GM18858 (cell line): ENCODE measurements at regions not wholly inside any gene's neighbourhood (a gene's known extent, or its start where the extent isn't known, plus 50 kb on each side); places are given as distances from the start of the nearest gene placed in this dataset.
"Not testable (repeated sequence)": the region's sequence is repeated elsewhere in the genome, so short reads cannot be mapped to it uniquely, and the experiment has no call there.

Experiments
- ATAC-seq: cut with Tn5 transposase; IDR thresholded peaks from one replicate; pipeline ENCODE4 v1.9.1; 2021; ENCODE audit not compliant: unreplicated experiment

DNA sequence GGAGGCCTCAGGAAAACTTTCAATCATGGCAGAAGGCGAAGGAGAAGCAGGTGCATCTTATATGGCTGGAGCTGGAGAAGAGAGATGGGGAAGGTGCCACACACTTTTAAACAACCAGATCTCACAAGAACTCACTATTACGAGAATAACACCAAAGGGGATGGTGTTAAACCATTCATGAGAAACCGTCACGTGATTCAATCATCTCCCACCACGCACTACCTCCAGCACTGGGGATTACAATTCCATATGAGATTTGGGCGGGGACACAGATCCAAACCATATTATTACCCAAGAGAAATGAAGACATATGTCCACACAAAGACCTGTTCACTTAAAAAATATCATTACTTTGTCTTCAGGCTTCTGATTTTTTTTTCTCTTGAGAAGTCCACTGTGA lies 518.5 kb downstream of the DCDC2C start:
- no peak for ATAC-seq

DNA sequence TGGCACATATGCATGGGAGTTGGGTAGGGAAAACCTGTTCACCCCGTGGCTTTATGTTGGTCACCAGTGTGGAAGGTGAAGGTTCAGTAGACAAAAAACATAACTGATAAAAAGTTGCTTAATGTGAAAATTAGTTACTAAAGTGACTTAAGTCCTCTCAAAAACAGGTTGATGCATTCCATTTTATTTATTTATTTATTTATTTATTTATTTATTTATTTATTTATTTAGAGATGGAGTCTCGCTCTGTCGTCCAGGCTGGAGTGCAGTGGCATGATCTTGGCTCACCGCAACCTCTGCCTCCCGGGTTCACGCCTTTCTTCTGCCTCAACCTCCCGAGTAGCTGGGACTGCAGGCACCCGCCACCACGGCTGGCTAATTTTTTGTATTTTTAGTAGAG lies 541.0 kb downstream of the DCDC2C start:
- ATAC-seq: not testable (repeated sequence)

- no peak for ATAC-seq
Measured at GRCh38 chr2:4246364-4247131, 543.2 kb downstream of the DCDC2C start.

- ATAC-seq: no peak
Measured at GRCh38 chr2:4247791-4248190, 544.4 kb downstream of the DCDC2C start.

DNA sequence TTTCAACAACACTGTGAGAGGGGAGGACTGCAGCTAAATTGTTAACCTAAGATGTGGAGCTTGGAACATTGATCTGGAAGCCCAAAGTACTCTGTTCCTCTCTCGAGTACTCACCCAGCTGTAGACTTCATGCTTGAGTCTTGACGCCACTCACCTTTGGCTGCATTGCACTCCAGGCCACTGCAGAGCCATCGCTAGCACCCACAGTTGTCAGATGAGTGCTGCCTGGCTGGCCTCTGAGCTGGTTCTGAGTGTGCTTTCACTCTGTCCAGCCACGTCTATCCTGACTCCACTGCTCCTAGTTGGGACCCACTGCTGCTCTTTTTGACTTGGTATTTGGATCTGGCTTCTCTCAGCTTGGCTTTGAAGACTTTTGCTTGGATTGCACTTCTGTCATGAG lies 552.1 kb downstream of the DCDC2C start:
- ATAC-seq: no peak

DNA sequence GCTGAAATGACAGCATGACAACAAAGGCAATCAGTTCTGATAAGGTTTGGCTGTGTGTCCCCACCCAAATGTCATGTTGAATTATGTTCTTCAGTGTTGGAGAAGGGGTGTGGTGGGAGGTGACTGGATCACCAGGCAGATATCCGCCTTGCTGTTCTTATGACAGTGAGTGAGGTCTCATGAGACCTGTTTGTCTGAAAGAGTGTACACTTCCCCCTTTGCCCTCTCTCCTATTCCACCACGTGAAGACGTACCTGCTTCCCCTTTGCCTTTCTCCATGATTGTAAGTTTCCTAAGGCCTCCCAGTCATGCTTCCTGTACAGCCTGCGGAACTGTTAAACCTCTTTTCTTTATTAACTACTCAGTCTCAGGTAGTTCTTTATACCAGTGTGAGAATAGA lies 553.0 kb downstream of the DCDC2C start:
- no peak for ATAC-seq

DNA sequence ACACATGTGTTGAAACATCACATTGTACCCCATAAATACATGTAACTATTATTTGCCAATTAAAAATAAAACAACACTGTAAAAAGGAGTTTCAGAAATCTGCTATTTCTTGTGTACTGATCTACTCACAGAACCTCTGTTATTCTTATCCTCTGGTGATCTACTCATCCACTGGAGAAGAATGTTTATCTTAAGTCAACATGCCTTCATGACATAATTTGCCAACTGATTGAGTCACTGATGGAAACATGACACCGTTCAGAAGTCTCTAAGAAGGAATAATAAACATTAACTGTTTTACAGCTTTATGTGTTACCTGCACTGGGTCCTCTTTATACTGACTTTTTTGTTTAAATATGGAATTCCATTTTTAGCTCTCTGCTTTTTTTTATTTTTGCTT lies 555.2 kb downstream of the DCDC2C start:
- ATAC-seq: no peak

DNA sequence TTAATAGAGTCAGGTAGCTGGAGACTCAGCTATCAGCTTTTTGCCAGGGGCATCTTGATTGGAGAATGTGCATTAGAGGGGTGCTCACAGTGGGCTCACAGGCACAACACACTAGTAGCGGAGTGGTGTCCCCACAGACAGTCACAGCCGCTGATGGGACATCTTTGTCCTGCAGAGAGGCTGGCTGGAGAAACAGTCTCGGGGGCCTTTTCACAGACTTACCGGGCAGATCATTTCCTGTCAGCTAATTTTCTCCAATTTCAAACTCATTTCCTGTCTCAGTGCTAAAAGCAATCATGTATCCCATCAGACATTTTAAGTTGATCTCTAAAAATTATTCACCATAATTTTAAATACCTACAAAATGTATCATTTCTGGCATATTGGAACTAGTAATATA lies 562.6 kb downstream of the DCDC2C start:
- ATAC-seq: no peak

DNA sequence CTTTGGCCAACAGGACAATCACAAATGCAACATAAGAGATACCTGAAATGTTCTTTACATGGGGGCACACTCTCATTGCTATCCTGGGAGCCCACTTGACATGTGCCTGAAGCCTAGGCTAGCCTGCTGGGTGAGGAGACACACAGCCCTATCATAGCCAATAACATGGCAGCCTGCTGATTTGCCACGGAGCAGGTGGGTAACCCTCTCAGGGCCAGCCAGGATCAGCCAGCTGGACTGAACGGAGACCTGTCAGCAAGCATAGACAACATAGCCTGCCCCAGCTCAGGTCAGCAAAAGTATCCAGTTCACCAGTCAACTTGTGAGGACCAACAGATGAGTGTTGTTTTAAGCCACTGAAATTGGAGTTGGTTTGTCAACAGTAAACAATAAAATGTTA lies 566.5 kb downstream of the DCDC2C start:
- no peak for ATAC-seq

DNA sequence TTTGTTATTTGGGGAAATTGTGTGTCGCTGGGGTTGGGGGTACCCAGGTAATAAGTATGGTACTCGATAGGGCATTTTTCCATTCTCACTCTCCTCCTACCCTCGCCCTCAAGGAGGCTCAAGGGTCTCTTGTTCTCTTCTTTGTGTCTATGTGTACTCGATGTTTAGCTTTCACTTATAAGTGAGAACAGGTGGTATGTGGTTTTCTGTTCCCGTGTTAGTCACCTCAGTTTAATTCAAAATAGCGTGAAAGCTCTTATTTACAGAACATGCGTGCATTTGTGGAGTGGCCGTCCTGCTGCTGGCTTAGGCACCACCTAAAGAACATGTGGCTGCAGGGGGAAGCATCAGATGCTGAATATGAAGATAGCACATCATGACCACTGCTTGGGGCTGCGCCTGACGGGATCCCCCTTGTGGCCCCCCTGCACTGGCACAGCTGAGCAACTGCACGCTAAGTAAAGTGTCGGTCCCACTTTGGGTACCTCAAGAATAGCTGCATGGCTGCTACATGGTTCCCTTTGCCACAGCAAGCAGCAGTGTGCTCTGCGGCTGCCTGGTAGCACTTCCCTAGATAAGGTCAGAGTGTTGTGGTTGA lies 569.0 kb downstream of the DCDC2C start:
- ATAC-seq: no peak

DNA sequence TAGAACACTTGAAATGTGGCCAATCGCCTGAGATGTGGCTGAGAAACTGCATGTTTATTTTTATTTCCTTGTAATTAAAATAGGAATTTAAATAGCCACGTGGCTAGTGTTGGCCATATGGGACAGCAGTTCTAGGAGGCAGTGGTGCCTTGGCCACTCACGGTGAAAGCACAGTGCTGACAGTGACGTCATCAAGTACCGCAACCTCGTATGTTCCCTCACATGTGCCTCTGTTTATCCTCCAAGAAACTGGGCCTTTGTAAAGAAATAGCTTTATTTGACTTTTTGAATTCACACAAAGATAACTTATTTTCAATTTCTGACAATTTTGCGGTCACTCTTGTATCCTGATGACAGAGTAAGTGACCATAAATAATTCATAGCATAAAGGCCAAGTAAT lies 575.0 kb downstream of the DCDC2C start:
- ATAC-seq: no peak

DNA sequence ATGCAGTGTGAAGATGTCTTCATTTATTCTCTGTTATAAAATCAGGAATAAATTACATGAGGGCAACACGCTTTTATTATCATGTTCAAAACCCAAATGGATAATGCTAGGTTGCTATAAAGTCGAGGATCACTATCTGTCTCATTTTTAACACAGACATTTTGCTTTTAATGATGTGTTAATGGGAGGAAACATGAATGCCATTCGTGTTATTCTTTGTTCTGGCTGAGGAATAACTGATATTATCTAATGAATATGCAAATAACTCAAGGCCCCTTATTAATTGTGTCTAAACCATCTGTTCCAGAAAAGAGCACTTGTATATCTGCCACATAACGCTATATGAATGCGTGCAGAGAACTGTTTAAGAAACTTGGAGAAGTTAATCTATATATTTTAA lies 576.1 kb downstream of the DCDC2C start:
- ATAC-seq: no peak

- ATAC-seq: no peak
Measured at GRCh38 chr2:4291430-4291829, 588.1 kb downstream of the DCDC2C start.

DNA sequence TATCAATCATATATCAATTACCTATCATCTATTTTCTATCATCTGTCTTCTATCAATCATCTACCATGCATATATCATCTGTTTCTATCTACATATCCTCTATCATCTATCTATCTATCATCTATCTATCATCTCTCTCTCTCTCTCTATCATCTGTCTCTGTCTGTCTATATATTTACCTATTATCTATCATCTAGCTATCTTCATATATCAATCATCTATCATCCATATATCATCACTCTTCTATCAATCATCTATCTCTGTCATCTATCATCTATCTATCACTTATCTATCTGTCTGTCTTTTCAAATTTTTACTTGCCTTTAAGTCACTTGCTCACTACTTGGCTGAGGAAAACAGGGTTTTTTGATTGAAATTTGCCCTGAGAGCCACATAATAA lies 592.3 kb downstream of the DCDC2C start:
- no peak for ATAC-seq

GRCh38 chr2:4300616-4301015 lies 597.2 kb downstream of the DCDC2C start:
- no peak for ATAC-seq

- no peak for ATAC-seq
Measured at GRCh38 chr2:4324531-4324930, 621.2 kb downstream of the DCDC2C start.

- no peak for ATAC-seq
Measured at GRCh38 chr2:4336864-4337263, 633.5 kb downstream of the DCDC2C start.

DNA sequence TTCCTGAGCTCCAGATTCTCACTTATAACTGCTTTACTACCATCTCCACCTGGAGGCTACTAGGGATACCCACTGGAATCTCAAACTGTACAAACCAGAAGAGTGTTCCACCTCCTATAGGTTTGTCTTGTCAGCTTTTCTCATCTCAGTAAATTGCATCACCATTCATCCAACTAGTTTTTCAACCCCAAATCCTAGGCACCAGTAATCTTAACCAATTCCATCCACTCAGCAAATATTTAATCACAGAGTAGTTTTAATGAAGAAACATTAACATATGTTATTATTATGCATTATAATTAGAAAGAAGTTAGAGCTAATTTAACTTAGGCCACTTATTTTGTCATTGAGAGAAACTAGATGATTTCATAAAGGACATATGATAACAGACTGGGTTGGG lies 635.0 kb downstream of the DCDC2C start:
- ATAC-seq: no peak

DNA sequence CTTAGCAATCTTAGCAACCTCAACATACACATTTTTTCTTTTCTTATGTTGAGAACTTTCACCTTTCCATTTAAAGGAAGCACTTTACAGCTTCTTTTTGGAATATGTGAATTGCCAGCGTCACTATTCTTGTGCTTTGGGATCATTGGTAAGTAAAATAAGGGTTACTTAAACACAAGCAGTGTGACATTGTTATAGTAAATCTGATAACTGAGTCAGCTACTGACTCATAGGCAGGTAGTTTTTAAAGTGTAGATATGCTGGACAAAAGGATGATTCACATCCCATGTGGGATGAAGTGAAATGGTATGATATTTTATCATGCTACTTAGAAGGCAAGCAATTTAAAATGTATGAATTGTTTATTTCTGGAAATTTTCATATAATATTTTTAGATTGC lies 637.2 kb downstream of the DCDC2C start:
- ATAC-seq: no peak

DNA sequence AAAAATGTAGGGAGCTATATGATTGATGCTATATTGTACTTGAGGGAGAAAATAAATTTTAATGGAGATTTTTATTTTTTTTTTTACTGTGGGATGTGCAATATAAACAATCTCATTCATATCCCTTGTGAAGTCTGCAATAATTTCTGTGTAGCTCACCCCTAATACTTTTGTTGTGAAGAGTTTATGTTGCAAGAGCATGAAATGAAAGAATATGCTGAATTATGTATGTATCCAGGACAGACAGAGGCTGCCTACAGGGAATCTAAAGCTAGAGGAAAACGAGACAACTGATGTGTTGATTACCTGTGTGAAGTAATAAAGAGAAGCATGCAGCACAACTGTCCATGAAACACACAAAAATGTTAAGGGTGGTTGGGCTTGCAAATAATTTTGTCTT lies 643.3 kb downstream of the DCDC2C start:
- ATAC-seq: no peak

GRCh38 chr2:4353668-4354067 lies 650.3 kb downstream of the DCDC2C start:
- no peak for ATAC-seq

DNA sequence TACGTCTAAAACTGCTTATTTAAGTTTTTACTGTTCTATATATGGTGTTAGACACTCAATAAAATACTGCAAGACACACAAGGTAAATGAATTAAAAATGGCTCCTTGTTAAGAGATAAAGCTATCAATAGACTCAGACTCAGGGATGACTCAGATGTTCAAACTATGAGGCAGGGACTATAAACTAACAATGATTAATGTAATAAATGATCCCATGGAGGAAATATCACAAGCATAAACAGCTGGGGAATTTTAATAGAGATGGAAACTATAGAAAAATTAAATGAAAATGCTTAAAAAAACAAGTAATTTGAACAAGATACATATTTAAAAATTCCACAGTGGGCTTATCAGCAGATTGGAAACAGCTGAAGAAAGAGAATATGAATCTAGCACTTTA lies 650.8 kb downstream of the DCDC2C start:
- no peak for ATAC-seq

GRCh38 chr2:4354678-4355077 lies 651.3 kb downstream of the DCDC2C start:
- ATAC-seq: no peak
